ENCODE measurements at regions not wholly inside any gene's neighbourhood (a gene's known extent, or its start where the extent isn't known, plus 50 kb on each side); places are given as distances from the start of the nearest gene placed in this dataset.

DNA sequence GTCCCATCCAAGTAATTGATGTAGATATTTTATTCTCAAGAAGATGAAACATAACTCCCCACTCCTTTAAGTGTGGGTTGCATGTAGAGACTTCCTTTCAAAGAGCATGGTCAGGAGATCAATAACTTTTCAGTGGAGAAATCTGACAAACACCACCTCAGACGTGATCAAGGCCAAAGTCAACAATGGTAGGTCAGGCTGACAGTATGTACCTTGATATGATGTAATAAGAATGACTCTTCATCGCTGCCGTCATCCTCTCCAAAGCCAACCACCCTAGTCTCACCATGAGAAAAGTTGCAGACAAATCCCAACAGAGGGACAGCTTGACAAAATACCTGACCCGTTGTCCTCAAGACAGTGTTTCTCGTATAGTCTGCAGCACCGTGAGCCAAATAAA is 67.3 kb upstream of the DHRSX start:
- TF ChIP-seq, protein P1, sequence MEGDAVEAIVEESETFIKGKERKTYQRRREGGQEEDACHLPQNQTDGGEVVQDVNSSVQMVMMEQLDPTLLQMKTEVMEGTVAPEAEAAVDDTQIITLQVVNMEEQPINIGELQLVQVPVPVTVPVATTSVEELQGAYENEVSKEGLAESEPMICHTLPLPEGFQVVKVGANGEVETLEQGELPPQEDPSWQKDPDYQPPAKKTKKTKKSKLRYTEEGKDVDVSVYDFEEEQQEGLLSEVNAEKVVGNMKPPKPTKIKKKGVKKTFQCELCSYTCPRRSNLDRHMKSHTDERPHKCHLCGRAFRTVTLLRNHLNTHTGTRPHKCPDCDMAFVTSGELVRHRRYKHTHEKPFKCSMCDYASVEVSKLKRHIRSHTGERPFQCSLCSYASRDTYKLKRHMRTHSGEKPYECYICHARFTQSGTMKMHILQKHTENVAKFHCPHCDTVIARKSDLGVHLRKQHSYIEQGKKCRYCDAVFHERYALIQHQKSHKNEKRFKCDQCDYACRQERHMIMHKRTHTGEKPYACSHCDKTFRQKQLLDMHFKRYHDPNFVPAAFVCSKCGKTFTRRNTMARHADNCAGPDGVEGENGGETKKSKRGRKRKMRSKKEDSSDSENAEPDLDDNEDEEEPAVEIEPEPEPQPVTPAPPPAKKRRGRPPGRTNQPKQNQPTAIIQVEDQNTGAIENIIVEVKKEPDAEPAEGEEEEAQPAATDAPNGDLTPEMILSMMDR (IDR thresholded peaks at IDR 0.05; ENCODE audit: borderline replicate concordance, extremely low read depth, low read length, poor library complexity, severe bottlenecking), result no peak
- TF ChIP-seq EZH2 (IDR thresholded peaks at IDR 0.05; ENCODE audit: borderline replicate concordance, low read depth, low read length, severe bottlenecking), result no peak
